DOHH2 (cell line): ENCODE measurements at regions not wholly inside any gene's neighbourhood (a gene's known extent, or its start where the extent isn't known, plus 50 kb on each side); places are given as distances from the start of the nearest gene placed in this dataset.

Experiments
- H3F3A ChIP-seq: fragments of 200-600 bp; sonication (generic), shearing (Covaris generic); 2 replicates; pipeline ENCODE4 v1.6.0; 2016; ENCODE audit warnings: antibody characterized with exemption, mild to moderate bottlenecking; ENCODE audit not compliant: control insufficient read depth, insufficient read depth
- H3K27ac ChIP-seq: fragments of 200-600 bp; sonication (generic); 2 replicates; pipeline ENCODE4 v1.5.1; 2014; ENCODE audit warnings: low read depth, mild to moderate bottlenecking, low read length, moderate library complexity
- H3K27me3 ChIP-seq: fragments of 200-600 bp; sonication (generic); 2 replicates; pipeline ENCODE4 v1.6.1; 2014; ENCODE audit warnings: mild to moderate bottlenecking, low read length, mixed read lengths; ENCODE audit not compliant: control insufficient read depth
- H3K36me3 ChIP-seq: fragments of 200-600 bp; sonication (generic); 2 replicates; pipeline ENCODE4 v1.6.1; 2014; ENCODE audit warnings: mild to moderate bottlenecking, low read length, moderate library complexity, mixed read lengths; ENCODE audit not compliant: control insufficient read depth
- H3K4me1 ChIP-seq: fragments of 200-600 bp; sonication (generic); 2 replicates; pipeline ENCODE4 v1.6.1; 2014; ENCODE audit warnings: mild to moderate bottlenecking, low read length, mixed read lengths; ENCODE audit not compliant: control insufficient read depth
- H3K4me2 ChIP-seq: fragments of 200-600 bp; sonication (generic); 2 replicates; pipeline ENCODE4 v1.6.0; 2014; ENCODE audit warnings: mild to moderate bottlenecking, low read length, moderate library complexity
- H3K4me3 ChIP-seq: fragments of 200-600 bp; sonication (generic); 2 replicates; pipeline ENCODE4 v1.5.1; 2014; ENCODE audit warnings: mild to moderate bottlenecking, low read length, mixed read lengths
- H3K79me2 ChIP-seq: fragments of 200-600 bp; sonication (generic); 2 replicates; pipeline ENCODE4 v1.6.1; 2014; ENCODE audit warnings: mild to moderate bottlenecking, low read length, mixed read lengths; ENCODE audit not compliant: control insufficient read depth
- H3K9me2 ChIP-seq: fragments of 200-600 bp; sonication (generic); replicated peaks from 2 replicates; pipeline ENCODE4 v1.6.1; 2014; ENCODE audit warnings: mild to moderate bottlenecking, low read length, mixed read lengths; ENCODE audit not compliant: control insufficient read depth
- H3K9me3 ChIP-seq: fragments of 200-600 bp; sonication (generic); 2 replicates; pipeline ENCODE4 v1.6.1; 2014; ENCODE audit warnings: antibody characterized with exemption, low read length, mixed read lengths; ENCODE audit not compliant: control insufficient read depth, insufficient read depth
- H4K20me1 ChIP-seq: fragments of 200-600 bp; sonication (generic); 2 replicates; pipeline ENCODE4 v1.6.0; 2014; ENCODE audit warnings: low read depth, mild to moderate bottlenecking, antibody characterized with exemption, low read length, moderate library complexity; ENCODE audit not compliant: control insufficient read depth, insufficient read depth
- EZH2phosphoT487 ChIP-seq: fragments of 200-600 bp; sonication (generic); IDR thresholded peaks from 2 replicates; pipeline ENCODE4 v1.6.1; 2017; ENCODE audit warnings: borderline replicate concordance, mild to moderate bottlenecking, antibody characterized with exemption, low read length, moderate library complexity, mixed read lengths
- TF ChIP-seq, protein P1 (sequence below): fragments of 200-600 bp; sonication (generic); IDR thresholded peaks from one replicate; pipeline ENCODE4 v1.5.1; 2014; ENCODE audit warnings: antibody characterized with exemption, mild to moderate bottlenecking, low read depth, low read length; ENCODE audit not compliant: poor library complexity, severe bottlenecking

GRCh38 chr18:24740829-24741228 is 280.4 kb downstream of the HRH4 start:
- no peak overlapping the region for H3K27ac ChIP-seq
- H3K36me3 ChIP-seq = no peaks in the 10 kb centered on the region
- no peaks in the 10 kb centered on the region for H3K9me2 ChIP-seq
- no peaks in the 10 kb centered on the region for H3F3A ChIP-seq
- 0 out of 2 replicates have a peak, but pooled peaks cover 2% of the 10 kb centered on the region for H3K9me3 ChIP-seq
- no peaks in the 10 kb centered on the region for H3K4me1 ChIP-seq
- no peaks in the 10 kb centered on the region for H4K20me1 ChIP-seq
- no peaks in the 10 kb centered on the region for H3K79me2 ChIP-seq
- no peak overlapping the region for H3K4me3 ChIP-seq
- TF ChIP-seq EZH2phosphoT487 = no peak
- TF ChIP-seq, protein P1, sequence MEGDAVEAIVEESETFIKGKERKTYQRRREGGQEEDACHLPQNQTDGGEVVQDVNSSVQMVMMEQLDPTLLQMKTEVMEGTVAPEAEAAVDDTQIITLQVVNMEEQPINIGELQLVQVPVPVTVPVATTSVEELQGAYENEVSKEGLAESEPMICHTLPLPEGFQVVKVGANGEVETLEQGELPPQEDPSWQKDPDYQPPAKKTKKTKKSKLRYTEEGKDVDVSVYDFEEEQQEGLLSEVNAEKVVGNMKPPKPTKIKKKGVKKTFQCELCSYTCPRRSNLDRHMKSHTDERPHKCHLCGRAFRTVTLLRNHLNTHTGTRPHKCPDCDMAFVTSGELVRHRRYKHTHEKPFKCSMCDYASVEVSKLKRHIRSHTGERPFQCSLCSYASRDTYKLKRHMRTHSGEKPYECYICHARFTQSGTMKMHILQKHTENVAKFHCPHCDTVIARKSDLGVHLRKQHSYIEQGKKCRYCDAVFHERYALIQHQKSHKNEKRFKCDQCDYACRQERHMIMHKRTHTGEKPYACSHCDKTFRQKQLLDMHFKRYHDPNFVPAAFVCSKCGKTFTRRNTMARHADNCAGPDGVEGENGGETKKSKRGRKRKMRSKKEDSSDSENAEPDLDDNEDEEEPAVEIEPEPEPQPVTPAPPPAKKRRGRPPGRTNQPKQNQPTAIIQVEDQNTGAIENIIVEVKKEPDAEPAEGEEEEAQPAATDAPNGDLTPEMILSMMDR = no peak
- H3K4me2 ChIP-seq = no peak overlapping the region
- no peaks in the 10 kb centered on the region for H3K27me3 ChIP-seq

DNA sequence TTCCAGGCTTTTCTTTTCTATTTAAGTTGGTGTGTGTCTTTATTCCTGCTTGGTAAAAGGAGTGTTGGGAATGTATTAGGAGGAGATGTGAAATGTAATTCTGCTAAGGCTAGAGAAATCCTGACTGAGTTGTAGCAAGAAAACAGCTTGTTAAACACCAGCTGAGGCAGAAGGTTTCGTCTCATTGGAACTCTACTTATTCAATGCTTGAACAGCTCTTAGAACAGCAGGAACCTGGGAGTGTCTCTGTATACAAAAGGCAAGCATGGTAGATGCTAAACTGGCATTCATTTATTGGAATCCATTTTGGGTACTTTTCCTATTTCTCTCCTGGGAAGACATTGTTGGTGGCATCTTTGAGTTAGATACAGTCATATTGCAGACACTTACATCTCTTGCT is 280.9 kb downstream of the HRH4 start:
- no peaks in the 10 kb centered on the region for H3K9me2 ChIP-seq
- TF ChIP-seq, protein P1 = no peak
- TF ChIP-seq EZH2phosphoT487 = no peak
- no peaks in the 10 kb centered on the region for H3K36me3 ChIP-seq
- no peaks in the 10 kb centered on the region for H4K20me1 ChIP-seq
- H3K4me2 ChIP-seq = no peak overlapping the region
- H3K9me3 ChIP-seq = no peaks in the 10 kb centered on the region
- no peak overlapping the region for H3K4me3 ChIP-seq
- H3K27me3 ChIP-seq = no peaks in the 10 kb centered on the region
- H3K27ac ChIP-seq = no peak overlapping the region
- H3F3A ChIP-seq = no peaks in the 10 kb centered on the region
- H3K4me1 ChIP-seq = no peaks in the 10 kb centered on the region
- no peaks in the 10 kb centered on the region for H3K79me2 ChIP-seq

GRCh38 chr18:24741965-24742724 is 281.7 kb downstream of the HRH4 start:
- H3K4me2 ChIP-seq = no peak overlapping the region
- no peaks in the 10 kb centered on the region for H3K79me2 ChIP-seq
- H4K20me1 ChIP-seq = no peaks in the 10 kb centered on the region
- no peaks in the 10 kb centered on the region for H3K27me3 ChIP-seq
- no peaks in the 10 kb centered on the region for H3K4me1 ChIP-seq
- H3K4me3 ChIP-seq = no peak overlapping the region
- no peaks in the 10 kb centered on the region for H3F3A ChIP-seq
- no peaks in the 10 kb centered on the region for H3K9me2 ChIP-seq
- no peaks in the 10 kb centered on the region for H3K9me3 ChIP-seq
- TF ChIP-seq, protein P1 = no peak
- TF ChIP-seq EZH2phosphoT487 = no peak
- no peaks in the 10 kb centered on the region for H3K36me3 ChIP-seq
- no peak overlapping the region for H3K27ac ChIP-seq
